HT-29 (cell line): ENCODE measurements at regions not wholly inside any gene's neighbourhood (a gene's known extent, or its start where the extent isn't known, plus 50 kb on each side); places are given as distances from the start of the nearest gene placed in this dataset.
A peak's percentile ranks its signal among the peaks of the same experiment; 100 is the strongest.

ENCODE experiments used
- DNase-seq: peaks from one replicate; pipeline ENCODE4 v3.0.0-alpha.2; 2015; ENCODE audit warnings: low spot score

- no peak for DNase-seq
These were observed 542.9 kb downstream of the PLPP3 start for GRCh38 chr1:56036479-56036878.

- no peak for DNase-seq
These were observed 544.4 kb downstream of the PLPP3 start for GRCh38 chr1:56034847-56035481.

- no peak for DNase-seq
These were observed 545.1 kb downstream of the PLPP3 start for GRCh38 chr1:56034222-56034621.

GRCh38 chr1:56033321-56034037 is 545.9 kb downstream of the PLPP3 start:
- DNase-seq, result no peak

- no peak for DNase-seq
These were observed 547.2 kb downstream of the PLPP3 start for GRCh38 chr1:56032096-56032676.

GRCh38 chr1:56031001-56031400 is 548.4 kb downstream of the PLPP3 start:
- no peak for DNase-seq

GRCh38 chr1:56029319-56030003 is 549.9 kb downstream of the PLPP3 start:
- peak; percentile 12 for DNase-seq

GRCh38 chr1:56028911-56029310 is 550.5 kb downstream of the PLPP3 start:
- no peak for DNase-seq

GRCh38 chr1:56028244-56028643 is 551.1 kb downstream of the PLPP3 start:
- no peak for DNase-seq

- no peak for DNase-seq
These were observed 553.4 kb downstream of the PLPP3 start for GRCh38 chr1:56025942-56026341.

- no peak for DNase-seq
These were observed 555.2 kb downstream of the PLPP3 start for GRCh38 chr1:56024155-56024554.

- no peak for DNase-seq
These were observed 559.4 kb downstream of the PLPP3 start for GRCh38 chr1:56019922-56020321.

- no peak for DNase-seq
These were observed 559.9 kb downstream of the PLPP3 start for GRCh38 chr1:56019472-56019871.

GRCh38 chr1:56017336-56017735 is 562.0 kb downstream of the PLPP3 start:
- no peak for DNase-seq

- no peak for DNase-seq
These were observed 575.5 kb downstream of the PLPP3 start for GRCh38 chr1:56003846-56004245.

GRCh38 chr1:56002231-56002630 is 577.1 kb downstream of the PLPP3 start:
- DNase-seq, result no peak

- no peak for DNase-seq
These were observed 578.9 kb downstream of the PLPP3 start for GRCh38 chr1:56000424-56000823.

GRCh38 chr1:55997536-55997935 is 581.8 kb downstream of the PLPP3 start:
- DNase-seq, result no peak

GRCh38 chr1:55993646-55994318 is 585.6 kb downstream of the PLPP3 start:
- DNase-seq, result no peak

GRCh38 chr1:55990007-55990406 is 589.4 kb downstream of the PLPP3 start:
- DNase-seq, result no peak

GRCh38 chr1:55988963-55989452 is 590.4 kb downstream of the PLPP3 start:
- no peak for DNase-seq
